ENCODE measurements at regions not wholly inside any gene's neighbourhood (a gene's known extent, or its start where the extent isn't known, plus 50 kb on each side); places are given as distances from the start of the nearest gene placed in this dataset.

DNA sequence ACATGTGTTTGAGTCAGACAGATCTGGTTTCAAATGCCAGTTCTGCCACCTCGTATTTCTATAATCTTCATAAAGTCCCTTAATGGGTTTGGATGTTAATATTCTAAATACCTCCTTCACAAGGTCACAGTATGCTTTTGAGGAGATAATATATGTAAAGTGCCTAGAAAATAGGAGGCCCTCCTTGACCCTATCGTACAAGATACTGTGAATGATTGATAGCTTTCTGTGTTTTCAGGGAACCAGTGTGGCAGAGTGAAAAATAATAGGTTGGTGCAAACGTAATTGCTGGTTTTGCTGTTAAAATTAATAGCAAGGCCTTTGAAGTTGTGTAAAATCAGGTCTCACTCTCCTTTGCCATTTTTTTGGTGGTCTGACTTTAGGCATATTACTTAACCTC lies 77.5 kb upstream of the SCEL start:
- Histone ChIP-seq H3K36me3 (ENCODE audit: insufficient read depth, low read depth, low read length) (no peaks in the 10 kb centered on the region), H3K4me1 (ENCODE audit: insufficient read depth, low read length) (peaks cover 4% of the 10 kb centered on the region; the same call in 1 of the 2 replicates), H3K27ac (ENCODE audit: low read length) (no peak overlapping the region), H3K9ac (ENCODE audit: low read depth, low read length) (no peak overlapping the region), H3K27me3 (ENCODE audit: insufficient read depth, low read length) (no peaks in the 10 kb centered on the region), H3K9me3 (ENCODE audit: insufficient read depth, low read depth, low read length) (no peaks in the 10 kb centered on the region), H3K4me3 (ENCODE audit: low read length) (no peak overlapping the region)

DNA sequence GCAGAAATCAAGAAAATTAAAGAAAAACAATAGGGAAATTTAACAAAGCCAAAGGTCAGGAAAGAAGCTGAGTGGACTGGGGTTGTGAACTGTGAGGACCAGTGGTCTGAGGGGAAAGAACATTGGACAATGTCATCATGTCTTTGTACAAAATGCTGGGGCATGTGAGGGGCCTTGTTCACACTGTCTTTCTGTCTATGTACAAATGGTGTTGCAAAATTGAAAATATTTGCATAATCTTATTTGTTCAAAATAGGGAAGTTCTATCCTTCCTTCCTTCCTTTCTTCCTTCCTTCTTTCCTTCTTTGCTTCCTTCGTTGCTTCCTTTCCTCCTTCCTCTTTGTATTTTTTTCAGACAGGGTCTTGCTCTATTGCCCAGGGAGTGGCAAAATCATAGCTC lies 79.2 kb upstream of the SCEL start:
- H3K9me3 ChIP-seq (ENCODE audit: insufficient read depth, low read depth, low read length), result no peaks in the 10 kb centered on the region
- no peaks in the 10 kb centered on the region for H3K27me3 ChIP-seq (ENCODE audit: insufficient read depth, low read length)
- no peak overlapping the region for H3K27ac ChIP-seq (ENCODE audit: low read length)

DNA sequence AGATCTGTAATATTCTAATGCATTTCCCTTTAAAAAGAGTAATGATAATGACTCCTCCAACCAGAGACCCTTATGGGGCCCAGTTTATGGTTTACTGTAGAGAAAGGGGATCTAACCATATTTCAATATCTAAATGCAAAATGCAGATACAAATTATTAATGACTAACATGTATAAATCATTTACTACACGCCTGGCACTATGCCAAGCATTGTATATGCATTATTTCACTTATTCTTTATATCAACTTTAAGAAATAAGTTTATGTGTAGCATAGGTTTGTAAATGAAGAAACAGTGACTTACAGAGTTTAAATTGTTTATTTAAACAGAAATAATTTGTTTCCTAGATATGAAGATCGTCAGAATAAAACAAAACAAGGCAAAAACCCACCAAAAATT lies 86.2 kb upstream of the SCEL start:
- H3K27me3 ChIP-seq (ENCODE audit: insufficient read depth, low read length), result no peaks in the 10 kb centered on the region
- no peak overlapping the region for H3K27ac ChIP-seq (ENCODE audit: low read length)

More for the DNA sequence above, 79.2 kb upstream of the SCEL start:
- Histone ChIP-seq H3K36me3 (ENCODE audit: insufficient read depth, low read depth, low read length) (no peaks in the 10 kb centered on the region), H3K4me1 (ENCODE audit: insufficient read depth, low read length) (peaks cover 4% of the 10 kb centered on the region; the same call in 1 of the 2 replicates), H3K4me3 (ENCODE audit: low read length) (no peak overlapping the region), H3K9ac (ENCODE audit: low read depth, low read length) (no peak overlapping the region)

DNA sequence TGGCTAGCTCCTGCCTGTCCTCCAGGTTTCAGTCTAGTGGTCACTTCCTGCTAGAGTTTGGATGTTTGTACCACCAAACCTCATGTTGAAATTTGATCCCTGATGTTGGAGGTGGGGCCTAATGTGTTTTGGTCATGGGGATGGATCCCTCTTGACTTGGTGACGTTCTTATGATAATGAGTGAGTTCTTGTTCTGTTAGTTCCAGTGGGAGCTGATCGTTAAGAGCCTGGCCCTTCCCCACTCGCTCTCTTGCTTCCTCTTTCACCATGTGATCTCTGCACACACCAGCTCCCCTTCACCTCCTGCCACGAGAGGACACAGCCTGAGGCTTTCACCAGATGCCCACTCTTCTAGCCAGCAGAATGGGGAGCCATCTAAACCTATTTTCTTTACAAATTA lies 86.8 kb upstream of the SCEL start:
- Histone ChIP-seq H3K4me3 (ENCODE audit: low read length) (no peak overlapping the region), H3K9ac (ENCODE audit: low read depth, low read length) (no peak overlapping the region)

More for the DNA sequence above, 86.2 kb upstream of the SCEL start:
- Histone ChIP-seq H3K4me3 (ENCODE audit: low read length) (no peak overlapping the region), H3K36me3 (ENCODE audit: insufficient read depth, low read depth, low read length) (no peaks in the 10 kb centered on the region), H3K4me1 (ENCODE audit: insufficient read depth, low read length) (peaks cover 3% of the 10 kb centered on the region; the same call in 1 of the 2 replicates), H3K9me3 (ENCODE audit: insufficient read depth, low read depth, low read length) (no peaks in the 10 kb centered on the region), H3K9ac (ENCODE audit: low read depth, low read length) (no peak overlapping the region)

DNA sequence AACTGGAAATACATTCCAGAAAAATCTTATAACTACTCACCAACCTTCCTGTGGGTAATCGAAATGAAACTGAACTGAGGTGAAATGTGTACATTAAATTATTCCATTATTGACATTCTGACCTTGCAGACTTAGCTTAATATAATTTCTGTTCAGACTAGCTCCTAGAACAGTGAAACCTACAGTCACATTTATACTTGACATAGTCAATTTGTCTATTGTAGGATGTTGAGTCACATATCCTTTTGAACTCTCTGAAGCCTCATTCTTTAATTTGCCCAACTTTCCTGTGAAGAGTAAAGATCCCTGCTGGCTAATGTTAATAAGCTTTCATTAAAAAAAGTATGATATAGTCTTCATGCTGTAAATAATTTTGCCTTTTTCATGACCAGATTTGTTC lies 92.0 kb upstream of the SCEL start:
- peaks cover 3% of the 10 kb centered on the region; the same call in 1 of the 2 replicates for H3K4me1 ChIP-seq (ENCODE audit: insufficient read depth, low read length)
- H3K9ac ChIP-seq (ENCODE audit: low read depth, low read length), result no peak overlapping the region
- no peak overlapping the region for H3K27ac ChIP-seq (ENCODE audit: low read length)
- H3K4me3 ChIP-seq (ENCODE audit: low read length), result no peak overlapping the region
- H3K27me3 ChIP-seq (ENCODE audit: insufficient read depth, low read length), result no peaks in the 10 kb centered on the region
- H3K9me3 ChIP-seq (ENCODE audit: insufficient read depth, low read depth, low read length), result no peaks in the 10 kb centered on the region
- no peaks in the 10 kb centered on the region for H3K36me3 ChIP-seq (ENCODE audit: insufficient read depth, low read depth, low read length)

More for the DNA sequence above, 86.8 kb upstream of the SCEL start:
- Histone ChIP-seq H3K27me3 (ENCODE audit: insufficient read depth, low read length) (no peaks in the 10 kb centered on the region), H3K4me1 (ENCODE audit: insufficient read depth, low read length) (peaks cover 3% of the 10 kb centered on the region; the same call in 1 of the 2 replicates), H3K9me3 (ENCODE audit: insufficient read depth, low read depth, low read length) (no peaks in the 10 kb centered on the region), H3K36me3 (ENCODE audit: insufficient read depth, low read depth, low read length) (no peaks in the 10 kb centered on the region), H3K27ac (ENCODE audit: low read length) (no peak overlapping the region)

DNA sequence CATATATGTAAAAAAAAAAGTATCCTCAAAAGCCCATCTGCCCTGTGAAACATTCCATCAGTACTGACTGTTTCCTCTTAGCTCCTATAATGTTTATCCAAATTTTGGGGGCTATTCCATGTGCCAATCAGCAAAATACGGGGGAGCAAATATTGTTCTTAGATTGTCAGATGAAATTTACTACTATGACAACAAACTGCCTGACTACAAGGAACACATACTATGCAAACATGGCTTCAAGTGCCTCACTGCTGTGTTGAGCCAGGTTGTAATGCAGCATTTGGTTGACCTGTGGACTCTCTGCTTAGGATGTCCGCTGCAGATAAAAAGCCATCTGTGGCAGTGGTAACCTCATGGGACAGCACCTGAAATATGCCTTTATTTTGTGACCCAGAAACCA lies 98.2 kb upstream of the SCEL start:
- no peak overlapping the region for H3K9ac ChIP-seq (ENCODE audit: low read depth, low read length)
- no peak overlapping the region for H3K4me3 ChIP-seq (ENCODE audit: low read length)
- H3K27ac ChIP-seq (ENCODE audit: low read length), result no peak overlapping the region
- H3K9me3 ChIP-seq (ENCODE audit: insufficient read depth, low read depth, low read length), result no peaks in the 10 kb centered on the region
- no peaks in the 10 kb centered on the region for H3K27me3 ChIP-seq (ENCODE audit: insufficient read depth, low read length)
- H3K4me1 ChIP-seq (ENCODE audit: insufficient read depth, low read length), result no peaks in the 10 kb centered on the region
- no peaks in the 10 kb centered on the region for H3K36me3 ChIP-seq (ENCODE audit: insufficient read depth, low read depth, low read length)

DNA sequence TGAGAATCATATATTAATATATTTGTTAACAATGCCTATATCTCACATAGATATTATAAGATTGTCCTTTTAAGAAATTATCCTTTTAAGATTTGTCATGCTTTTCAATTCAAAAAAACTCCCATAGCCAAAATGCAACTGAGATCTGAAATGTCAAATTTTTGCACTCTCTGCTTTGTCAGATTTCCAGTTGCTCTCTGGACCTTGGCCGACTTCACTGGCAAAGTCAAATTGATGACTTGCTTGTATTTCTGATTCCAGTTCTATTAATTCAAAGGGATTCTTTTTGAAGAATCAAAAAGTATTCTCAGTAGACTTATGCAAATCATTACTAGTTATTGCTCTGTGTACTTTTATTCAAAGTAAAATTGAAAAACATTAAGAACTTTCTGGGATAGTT lies 101.2 kb upstream of the SCEL start:
- Histone ChIP-seq H3K9ac (ENCODE audit: low read depth, low read length) (no peak overlapping the region), H3K4me3 (ENCODE audit: low read length) (no peak overlapping the region), H3K27ac (ENCODE audit: low read length) (no peak overlapping the region), H3K36me3 (ENCODE audit: insufficient read depth, low read depth, low read length) (no peaks in the 10 kb centered on the region), H3K27me3 (ENCODE audit: insufficient read depth, low read length) (no peaks in the 10 kb centered on the region), H3K4me1 (ENCODE audit: insufficient read depth, low read length) (no peaks in the 10 kb centered on the region), H3K9me3 (ENCODE audit: insufficient read depth, low read depth, low read length) (no peaks in the 10 kb centered on the region)

DNA sequence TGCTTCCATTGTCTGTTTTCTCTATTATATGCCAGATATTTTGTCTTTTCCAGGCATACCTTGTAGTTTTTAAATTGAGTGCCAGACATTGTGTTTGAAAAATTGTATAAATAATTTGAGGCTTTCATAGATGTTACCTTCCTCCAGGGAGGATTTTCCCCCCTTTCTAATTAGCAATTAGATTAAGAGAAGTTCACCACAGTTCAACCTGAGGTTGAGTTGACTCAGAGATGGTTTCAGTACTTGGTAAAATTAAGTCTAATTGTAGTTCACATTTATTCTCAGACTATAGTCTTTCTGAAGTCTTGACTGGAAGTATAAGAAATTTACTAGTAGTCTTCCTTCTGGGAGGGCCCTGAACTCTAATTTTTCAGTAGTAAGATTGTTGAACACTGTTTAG lies 104.1 kb upstream of the SCEL start:
- H3K27ac ChIP-seq (ENCODE audit: low read length), result no peak overlapping the region
- H3K9me3 ChIP-seq (ENCODE audit: insufficient read depth, low read depth, low read length), result no peaks in the 10 kb centered on the region
- H3K27me3 ChIP-seq (ENCODE audit: insufficient read depth, low read length), result no peaks in the 10 kb centered on the region
- H3K4me3 ChIP-seq (ENCODE audit: low read length), result no peak overlapping the region
- no peak overlapping the region for H3K9ac ChIP-seq (ENCODE audit: low read depth, low read length)
- no peaks in the 10 kb centered on the region for H3K36me3 ChIP-seq (ENCODE audit: insufficient read depth, low read depth, low read length)
- H3K4me1 ChIP-seq (ENCODE audit: insufficient read depth, low read length), result no peaks in the 10 kb centered on the region

DNA sequence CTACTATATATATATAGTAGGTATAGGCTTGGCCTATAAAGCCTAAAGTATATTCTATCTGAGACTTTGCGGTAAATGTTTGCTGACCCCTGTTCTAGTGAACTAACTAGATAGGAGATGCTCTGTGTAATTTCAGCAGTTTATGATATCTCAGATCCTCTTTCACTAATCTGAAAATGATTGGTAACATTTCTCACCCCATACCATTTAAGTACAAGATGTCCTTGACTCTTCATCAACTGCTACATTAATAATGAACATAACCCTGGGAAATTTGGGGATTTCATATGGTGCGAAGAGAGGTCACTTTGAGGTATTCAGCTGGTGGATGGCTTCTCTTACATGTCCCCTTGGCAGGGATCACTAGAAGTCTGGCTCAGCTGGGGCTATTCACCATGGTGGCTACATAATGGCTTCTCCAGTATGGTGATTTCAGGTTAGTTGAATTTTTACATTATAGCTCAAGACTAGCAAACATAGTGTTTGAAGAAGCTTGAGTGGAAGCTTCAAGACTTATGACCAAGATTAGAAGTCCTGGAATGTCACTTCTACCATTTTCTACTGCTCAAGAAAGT lies 103.6 kb upstream of the MYCBP2 start:
- Histone ChIP-seq H3K4me1 (ENCODE audit: insufficient read depth, low read length) (no peaks in the 10 kb centered on the region), H3K4me3 (ENCODE audit: low read length) (no peak overlapping the region), H3K9ac (ENCODE audit: low read depth, low read length) (no peak overlapping the region), H3K36me3 (ENCODE audit: insufficient read depth, low read depth, low read length) (no peaks in the 10 kb centered on the region), H3K27ac (ENCODE audit: low read length) (no peak overlapping the region), H3K27me3 (ENCODE audit: insufficient read depth, low read length) (no peaks in the 10 kb centered on the region), H3K9me3 (ENCODE audit: insufficient read depth, low read depth, low read length) (no peaks in the 10 kb centered on the region)

DNA sequence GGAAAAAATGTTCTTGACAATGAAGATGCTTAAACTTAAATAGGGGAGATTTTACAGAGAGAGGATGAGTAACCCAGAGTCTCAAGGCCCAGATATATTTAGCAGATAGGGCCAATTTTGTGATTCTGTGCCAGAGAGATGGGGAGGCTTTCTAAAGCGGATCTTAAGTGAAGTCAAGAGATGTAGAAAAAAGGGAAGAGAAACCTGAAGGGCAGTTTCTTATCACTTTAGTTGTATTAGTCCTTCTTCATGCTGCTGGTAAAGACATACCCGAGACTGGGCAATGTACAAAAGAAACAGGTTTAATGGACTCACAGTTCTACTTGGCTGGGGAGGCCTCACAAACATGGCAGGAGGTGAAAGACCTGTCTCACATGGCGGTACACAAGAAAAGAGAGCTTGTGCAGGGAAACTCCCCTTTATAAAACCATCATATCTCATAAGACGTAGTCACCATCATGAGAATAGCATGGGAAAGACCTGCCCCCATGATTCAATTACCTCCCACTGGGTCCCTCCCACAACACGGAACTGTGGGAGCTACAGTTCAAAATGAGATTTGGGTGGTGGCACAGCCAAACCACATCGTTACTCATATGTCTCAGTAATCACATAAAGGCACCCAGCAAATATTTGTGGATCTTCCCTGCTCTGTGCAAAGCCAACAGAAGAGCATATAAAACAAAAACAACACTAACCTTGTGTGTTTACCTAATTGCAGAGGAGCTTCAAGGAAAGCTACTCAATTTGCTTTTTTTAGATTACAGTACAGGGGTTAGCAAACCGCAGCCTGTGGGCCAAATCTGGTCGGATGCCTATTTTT lies 102.6 kb upstream of the MYCBP2 start:
- no peaks in the 10 kb centered on the region for H3K36me3 ChIP-seq (ENCODE audit: insufficient read depth, low read depth, low read length)
- H3K9me3 ChIP-seq (ENCODE audit: insufficient read depth, low read depth, low read length), result no peaks in the 10 kb centered on the region
- no peaks in the 10 kb centered on the region for H3K4me1 ChIP-seq (ENCODE audit: insufficient read depth, low read length)
- no peak overlapping the region for H3K4me3 ChIP-seq (ENCODE audit: low read length)
- H3K27me3 ChIP-seq (ENCODE audit: insufficient read depth, low read length), result no peaks in the 10 kb centered on the region
- no peak overlapping the region for H3K27ac ChIP-seq (ENCODE audit: low read length)
- H3K9ac ChIP-seq (ENCODE audit: low read depth, low read length), result no peak overlapping the region

DNA sequence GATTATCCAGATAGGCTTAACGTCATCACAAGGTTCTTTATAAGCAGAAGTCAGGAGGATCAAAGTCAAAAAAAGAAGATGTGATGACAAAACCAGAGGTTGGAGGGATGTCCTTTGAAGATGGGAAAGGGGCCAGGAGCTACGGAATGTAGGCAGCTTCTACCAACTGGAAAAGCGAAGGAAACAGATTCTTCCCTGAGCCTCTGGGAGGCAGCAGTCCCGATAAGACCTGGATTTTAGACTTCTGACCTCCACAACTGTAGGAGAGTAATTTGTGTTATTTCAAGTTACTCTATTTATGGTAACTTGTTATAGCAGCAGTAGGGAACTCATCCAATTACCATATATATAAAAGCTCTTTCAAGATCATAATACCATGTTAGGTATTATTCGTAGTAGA lies 98.8 kb upstream of the MYCBP2 start:
- H3K9ac ChIP-seq (ENCODE audit: low read depth, low read length), result no peak overlapping the region
- H3K4me1 ChIP-seq (ENCODE audit: insufficient read depth, low read length), result no peaks in the 10 kb centered on the region
- H3K4me3 ChIP-seq (ENCODE audit: low read length), result no peak overlapping the region
- no peak overlapping the region for H3K27ac ChIP-seq (ENCODE audit: low read length)
- no peaks in the 10 kb centered on the region for H3K36me3 ChIP-seq (ENCODE audit: insufficient read depth, low read depth, low read length)
- H3K27me3 ChIP-seq (ENCODE audit: insufficient read depth, low read length), result no peaks in the 10 kb centered on the region
- no peaks in the 10 kb centered on the region for H3K9me3 ChIP-seq (ENCODE audit: insufficient read depth, low read depth, low read length)

DNA sequence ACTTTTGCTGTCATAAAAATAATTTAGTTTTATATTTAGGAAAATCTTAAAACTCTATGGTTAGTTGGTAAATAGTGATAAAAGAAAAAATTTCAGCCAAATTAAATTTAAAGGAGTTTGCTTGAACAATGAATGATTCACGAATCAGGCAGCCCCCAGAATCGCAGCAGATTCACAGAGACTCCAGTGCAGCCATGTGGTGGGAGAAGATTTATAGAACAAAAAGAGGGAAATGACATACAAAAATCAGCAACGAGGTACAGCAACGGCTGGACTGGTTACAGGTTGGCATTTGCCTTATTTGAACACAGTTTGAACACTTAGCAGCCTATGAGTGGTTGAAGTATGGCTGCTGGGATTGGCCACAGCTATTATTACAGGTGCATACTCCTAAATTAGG lies 96.4 kb upstream of the MYCBP2 start:
- Histone ChIP-seq H3K36me3 (ENCODE audit: insufficient read depth, low read depth, low read length) (no peaks in the 10 kb centered on the region), H3K27ac (ENCODE audit: low read length) (no peak overlapping the region), H3K9me3 (ENCODE audit: insufficient read depth, low read depth, low read length) (no peaks in the 10 kb centered on the region), H3K9ac (ENCODE audit: low read depth, low read length) (no peak overlapping the region), H3K27me3 (ENCODE audit: insufficient read depth, low read length) (no peaks in the 10 kb centered on the region), H3K4me1 (ENCODE audit: insufficient read depth, low read length) (no peaks in the 10 kb centered on the region), H3K4me3 (ENCODE audit: low read length) (no peak overlapping the region)

All from iPS-20b (cell line).